GM06990 (cell line): ENCODE measurements at regions not wholly inside any gene's neighbourhood (a gene's known extent, or its start where the extent isn't known, plus 50 kb on each side); places are given as distances from the start of the nearest gene placed in this dataset.

Experiments
- DNase-seq: peaks from one replicate; pipeline ENCODE4 v3.0.0-alpha.2; 2011; ENCODE audit not compliant: insufficient read length; ENCODE audit errors: extremely low read depth
- H3K27me3 ChIP-seq: replicated peaks from 2 replicates; pipeline ENCODE4 v1.6.0; 2011; ENCODE audit warnings: low read length; ENCODE audit not compliant: control insufficient read depth, insufficient read depth
- H3K36me3 ChIP-seq: 2 replicates; pipeline ENCODE4 v1.5.1; 2011; ENCODE audit warnings: low read length; ENCODE audit not compliant: control insufficient read depth, insufficient read depth
- H3K4me3 ChIP-seq: replicated peaks from 2 replicates; pipeline ENCODE4 v1.5.1; 2011; ENCODE audit warnings: low read depth, mild to moderate bottlenecking, control low read depth, low read length
- TF ChIP-seq, protein P1 (sequence below): IDR thresholded peaks from 2 replicates; pipeline ENCODE4 v1.5.1; 2011; ENCODE audit warnings: low read length, control low read depth, mild to moderate bottlenecking, inconsistent platforms; ENCODE audit not compliant: insufficient read depth, poor library complexity, severe bottlenecking

- Histone ChIP-seq H3K36me3 (no peaks in the 10 kb centered on the region), H3K4me3 (no peak overlapping the region), H3K27me3 (no peaks in the 10 kb centered on the region)
- TF ChIP-seq, protein P1, sequence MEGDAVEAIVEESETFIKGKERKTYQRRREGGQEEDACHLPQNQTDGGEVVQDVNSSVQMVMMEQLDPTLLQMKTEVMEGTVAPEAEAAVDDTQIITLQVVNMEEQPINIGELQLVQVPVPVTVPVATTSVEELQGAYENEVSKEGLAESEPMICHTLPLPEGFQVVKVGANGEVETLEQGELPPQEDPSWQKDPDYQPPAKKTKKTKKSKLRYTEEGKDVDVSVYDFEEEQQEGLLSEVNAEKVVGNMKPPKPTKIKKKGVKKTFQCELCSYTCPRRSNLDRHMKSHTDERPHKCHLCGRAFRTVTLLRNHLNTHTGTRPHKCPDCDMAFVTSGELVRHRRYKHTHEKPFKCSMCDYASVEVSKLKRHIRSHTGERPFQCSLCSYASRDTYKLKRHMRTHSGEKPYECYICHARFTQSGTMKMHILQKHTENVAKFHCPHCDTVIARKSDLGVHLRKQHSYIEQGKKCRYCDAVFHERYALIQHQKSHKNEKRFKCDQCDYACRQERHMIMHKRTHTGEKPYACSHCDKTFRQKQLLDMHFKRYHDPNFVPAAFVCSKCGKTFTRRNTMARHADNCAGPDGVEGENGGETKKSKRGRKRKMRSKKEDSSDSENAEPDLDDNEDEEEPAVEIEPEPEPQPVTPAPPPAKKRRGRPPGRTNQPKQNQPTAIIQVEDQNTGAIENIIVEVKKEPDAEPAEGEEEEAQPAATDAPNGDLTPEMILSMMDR = no peak
- DNase-seq = no peak
These were observed 408.4 kb upstream of the ADAMTS9 start for GRCh38 chr3:65096110-65096745.

DNA sequence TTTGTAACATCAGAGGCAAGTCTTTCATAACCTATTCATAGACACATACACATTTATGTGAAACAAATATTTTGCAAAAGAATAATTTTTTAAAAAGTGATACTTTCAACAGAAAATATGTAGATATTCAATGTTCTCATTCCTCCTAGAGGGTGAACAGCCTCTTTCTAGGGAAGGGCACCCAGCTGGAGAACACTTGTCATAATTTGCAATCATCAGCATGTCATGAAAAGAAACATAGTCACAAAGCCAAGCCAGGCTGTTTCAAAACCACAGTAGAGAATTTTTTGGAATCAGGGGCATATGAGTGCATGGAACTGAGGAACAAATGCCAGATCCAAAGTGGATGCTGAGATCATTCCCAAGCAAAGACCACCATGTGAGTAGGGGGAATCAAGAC is 406.9 kb upstream of the ADAMTS9 start:
- Histone ChIP-seq H3K4me3 (no peak overlapping the region), H3K36me3 (no peaks in the 10 kb centered on the region), H3K27me3 (no peaks in the 10 kb centered on the region)
- DNase-seq = no peak
- TF ChIP-seq, protein P1 = no peak

GRCh38 chr3:65093641-65094040 is 405.8 kb upstream of the ADAMTS9 start:
- DNase-seq = no peak
- Histone ChIP-seq H3K36me3 (no peaks in the 10 kb centered on the region), H3K27me3 (no peaks in the 10 kb centered on the region), H3K4me3 (no peak overlapping the region)
- TF ChIP-seq, protein P1 = no peak

DNA sequence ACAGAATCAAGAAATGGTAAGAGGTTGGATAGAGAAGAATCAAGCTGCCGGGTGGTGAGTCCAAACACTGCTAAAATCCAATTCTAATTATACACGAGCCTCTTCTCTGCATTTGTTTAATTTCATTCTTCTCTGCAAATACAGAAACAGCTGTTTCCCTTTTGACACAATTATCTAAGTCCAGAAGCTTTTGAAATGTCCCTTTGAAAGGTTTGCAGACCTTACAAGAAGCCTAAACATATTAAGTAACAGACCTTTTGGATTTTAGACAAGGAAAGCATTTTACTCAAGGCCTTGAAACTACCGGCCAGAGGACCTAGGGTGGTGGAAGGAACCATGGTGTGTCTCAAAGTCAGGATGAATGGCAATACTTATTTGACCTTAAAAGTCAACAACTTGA is 403.8 kb upstream of the ADAMTS9 start:
- TF ChIP-seq, protein P1 = no peak
- H3K36me3 ChIP-seq = no peaks in the 10 kb centered on the region
- no peak for DNase-seq
- H3K4me3 ChIP-seq = no peak overlapping the region
- no peaks in the 10 kb centered on the region for H3K27me3 ChIP-seq

DNA sequence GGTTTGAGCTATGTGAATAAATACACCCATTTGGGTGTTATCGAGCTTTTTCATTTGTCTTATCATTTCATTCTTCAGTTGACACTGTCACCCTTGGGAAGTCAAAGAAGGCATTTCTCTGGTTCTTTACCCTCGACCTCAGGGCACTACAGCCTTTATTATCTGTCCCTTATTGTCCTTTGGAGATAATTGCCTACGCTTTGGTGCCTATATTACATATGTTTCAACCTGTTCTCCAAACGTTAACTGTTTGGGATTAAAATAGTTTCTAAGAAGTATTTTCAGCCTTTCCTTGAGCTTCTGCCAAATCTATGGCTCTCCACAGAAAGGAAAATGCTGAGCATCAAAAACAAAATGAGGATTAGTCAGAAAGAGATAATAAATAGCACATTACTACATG is 395.4 kb upstream of the ADAMTS9 start:
- H3K36me3 ChIP-seq = no peaks in the 10 kb centered on the region
- no peak for DNase-seq
- TF ChIP-seq, protein P1 = no peak
- H3K4me3 ChIP-seq = no peak overlapping the region
- H3K27me3 ChIP-seq = no peaks in the 10 kb centered on the region

DNA sequence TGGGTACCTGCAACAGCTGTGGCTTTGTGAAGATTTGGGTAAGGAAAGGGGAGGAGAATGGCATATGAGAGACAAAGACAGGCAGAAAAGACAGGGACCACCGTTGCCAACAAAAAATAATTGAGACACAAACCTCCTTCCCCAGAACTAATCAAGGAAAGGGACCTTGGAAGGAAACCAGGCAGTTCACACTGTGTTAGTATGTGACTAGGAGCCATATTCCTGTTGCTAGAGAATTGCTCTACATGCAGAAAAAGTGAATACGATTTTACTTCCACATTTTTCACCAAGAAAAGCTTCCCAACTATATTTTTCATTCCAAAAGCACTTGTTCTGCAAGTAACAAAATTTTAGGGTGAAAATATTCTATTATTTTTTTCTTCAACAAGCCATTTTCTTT is 393.7 kb upstream of the ADAMTS9 start:
- TF ChIP-seq, protein P1 = no peak

More for the DNA sequence above, 393.7 kb upstream of the ADAMTS9 start:
- no peak for DNase-seq
- H3K27me3 ChIP-seq = no peaks in the 10 kb centered on the region
- H3K4me3 ChIP-seq = no peak overlapping the region
- H3K36me3 ChIP-seq = no peaks in the 10 kb centered on the region
